Fibroblast of the aortic adventitia (primary cell): ENCODE measurements at regions not wholly inside any gene's neighbourhood (a gene's known extent, or its start where the extent isn't known, plus 50 kb on each side); places are given as distances from the start of the nearest gene placed in this dataset.

Experiments
- DNase-seq: peaks from one replicate; pipeline ENCODE4 v3.0.0-alpha.2; 2010; ENCODE audit warnings: low read depth
- H3K4me3 ChIP-seq: 2 replicates; pipeline ENCODE4 v1.5.1; 2011; ENCODE audit warnings: low read depth, mild to moderate bottlenecking, control low read depth, low read length, moderate library complexity
- CTCF ChIP-seq: IDR thresholded peaks from 2 replicates; pipeline ENCODE4 v1.5.1; 2011; ENCODE audit warnings: mild to moderate bottlenecking, low read length, control low read depth, inconsistent platforms; ENCODE audit not compliant: insufficient read depth

- no peak for TF ChIP-seq CTCF
- no peak overlapping the region for H3K4me3 ChIP-seq
- DNase-seq: no peak
Observed at GRCh38 chr17:63124958-63125357, 158.9 kb downstream of the TANC2 start.

GRCh38 chr17:63125987-63126386 is 160.0 kb downstream of the TANC2 start:
- no peak overlapping the region for H3K4me3 ChIP-seq
- DNase-seq: no peak
- no peak for TF ChIP-seq CTCF

- DNase-seq: no peak
- no peak overlapping the region for H3K4me3 ChIP-seq
- TF ChIP-seq CTCF: no peak
Observed at GRCh38 chr17:63126607-63127006, 160.6 kb downstream of the TANC2 start.

- no peak for TF ChIP-seq CTCF
- DNase-seq: peak; percentile 51
- H3K4me3 ChIP-seq: no peak overlapping the region
Observed at GRCh38 chr17:63132459-63132911, 166.4 kb downstream of the TANC2 start.

- no peak for DNase-seq
- no peak overlapping the region for H3K4me3 ChIP-seq
- TF ChIP-seq CTCF: no peak
Observed at GRCh38 chr17:63133491-63133890, 167.5 kb downstream of the TANC2 start.

GRCh38 chr17:63134867-63135266 is 168.8 kb downstream of the TANC2 start:
- DNase-seq: no peak
- H3K4me3 ChIP-seq: no peak overlapping the region
- no peak for TF ChIP-seq CTCF

- TF ChIP-seq CTCF: no peak
- H3K4me3 ChIP-seq: no peak overlapping the region
- DNase-seq: no peak
Observed at GRCh38 chr17:63136369-63137012, 170.5 kb downstream of the TANC2 start.
